HepG2 (cell line): ENCODE measurements at regions not wholly inside any gene's neighbourhood (a gene's known extent, or its start where the extent isn't known, plus 50 kb on each side); places are given as distances from the start of the nearest gene placed in this dataset.

ENCODE experiments used
- CTCF ChIP-seq: sonication (generic); formaldehyde crosslinking; IDR thresholded peaks from 2 replicates; pipeline ENCODE4 v1.5.0; 2020; ENCODE audit warnings: mild to moderate bottlenecking, missing genetic modification reagents, moderate library complexity
- HDAC6 ChIP-seq: fragments of 200-600 bp; sonication (generic); IDR thresholded peaks from 2 replicates; pipeline ENCODE4 v1.7.0; 2017; ENCODE audit warnings: mild to moderate bottlenecking, antibody characterized with exemption, low read length, low read depth
- ZBTB8A ChIP-seq: sonication (generic); formaldehyde crosslinking; IDR thresholded peaks from 2 replicates; pipeline ENCODE4 v1.4.0; 2020; ENCODE audit warnings: mild to moderate bottlenecking, low read depth, missing genetic modification reagents, borderline replicate concordance
- TF ChIP-seq, protein P1 (sequence below): sonication (generic); formaldehyde crosslinking; IDR thresholded peaks from 2 replicates; pipeline ENCODE4 v1.8.1; 2022; ENCODE audit warnings: mild to moderate bottlenecking, missing genetic modification reagents

DNA sequence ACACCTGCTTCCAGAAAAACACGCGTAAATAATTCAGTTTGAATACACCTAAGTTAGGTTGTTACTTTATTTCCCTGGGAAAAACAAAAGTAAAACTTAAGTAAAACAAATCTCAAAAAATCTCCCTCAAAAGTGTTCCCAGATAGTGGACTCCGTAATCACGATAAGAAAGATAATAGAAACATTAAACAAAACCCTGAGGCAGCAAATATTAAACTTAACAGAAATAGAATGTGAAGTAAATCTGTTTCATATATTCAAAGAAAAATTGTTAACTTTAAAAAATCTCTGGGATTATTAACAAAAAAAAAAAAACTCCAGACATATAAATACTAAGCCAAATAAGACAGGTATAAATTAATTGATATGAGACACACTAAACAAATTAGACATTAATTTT, 743.2 kb upstream of the NCAM2 start:
- TF ChIP-seq ZBTB8A (CRISPR knock-in tag) (no peak), CTCF (no peak), HDAC6 (no peak)
- TF ChIP-seq, protein P1, sequence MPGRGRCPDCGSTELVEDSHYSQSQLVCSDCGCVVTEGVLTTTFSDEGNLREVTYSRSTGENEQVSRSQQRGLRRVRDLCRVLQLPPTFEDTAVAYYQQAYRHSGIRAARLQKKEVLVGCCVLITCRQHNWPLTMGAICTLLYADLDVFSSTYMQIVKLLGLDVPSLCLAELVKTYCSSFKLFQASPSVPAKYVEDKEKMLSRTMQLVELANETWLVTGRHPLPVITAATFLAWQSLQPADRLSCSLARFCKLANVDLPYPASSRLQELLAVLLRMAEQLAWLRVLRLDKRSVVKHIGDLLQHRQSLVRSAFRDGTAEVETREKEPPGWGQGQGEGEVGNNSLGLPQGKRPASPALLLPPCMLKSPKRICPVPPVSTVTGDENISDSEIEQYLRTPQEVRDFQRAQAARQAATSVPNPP (CRISPR knock-in tag): no peak
